GM19035 (cell line): ENCODE measurements at regions not wholly inside any gene's neighbourhood (a gene's known extent, or its start where the extent isn't known, plus 50 kb on each side); places are given as distances from the start of the nearest gene placed in this dataset.
"Not testable (repeated sequence)": the region's sequence is repeated elsewhere in the genome, so short reads cannot be mapped to it uniquely, and the experiment has no call there.

Experiments used
- ATAC-seq: cut with Tn5 transposase; IDR thresholded peaks from one replicate; pipeline ENCODE4 v1.9.1; 2021; ENCODE audit not compliant: unreplicated experiment

DNA sequence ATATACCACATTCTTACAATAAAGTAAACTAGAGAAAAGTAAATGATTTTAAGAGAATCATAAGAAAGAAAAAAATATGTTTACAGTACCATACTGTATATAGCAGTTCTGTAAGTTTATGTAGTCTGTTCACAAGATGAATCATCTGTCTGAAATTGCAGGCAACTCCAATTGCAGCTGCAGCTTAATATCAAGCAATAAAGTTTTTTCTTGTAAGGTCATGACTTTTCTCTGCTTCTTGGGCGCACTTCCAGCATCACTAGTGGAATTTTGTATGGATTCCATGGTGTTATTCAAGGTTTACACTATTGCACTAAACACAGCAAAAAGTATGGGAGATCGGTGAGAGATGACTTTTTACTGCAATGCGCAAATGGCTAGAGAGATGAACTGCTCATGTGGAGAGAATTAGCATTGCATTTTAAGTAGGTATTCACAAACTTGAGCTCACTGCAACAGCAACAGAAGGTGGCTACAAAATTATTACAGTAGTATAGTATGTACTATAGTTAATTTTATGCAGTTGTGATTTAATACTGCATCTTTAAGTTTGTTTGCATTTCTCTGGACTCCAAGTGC is 445.4 kb upstream of the OR4E1 start:
- no peak for ATAC-seq

DNA sequence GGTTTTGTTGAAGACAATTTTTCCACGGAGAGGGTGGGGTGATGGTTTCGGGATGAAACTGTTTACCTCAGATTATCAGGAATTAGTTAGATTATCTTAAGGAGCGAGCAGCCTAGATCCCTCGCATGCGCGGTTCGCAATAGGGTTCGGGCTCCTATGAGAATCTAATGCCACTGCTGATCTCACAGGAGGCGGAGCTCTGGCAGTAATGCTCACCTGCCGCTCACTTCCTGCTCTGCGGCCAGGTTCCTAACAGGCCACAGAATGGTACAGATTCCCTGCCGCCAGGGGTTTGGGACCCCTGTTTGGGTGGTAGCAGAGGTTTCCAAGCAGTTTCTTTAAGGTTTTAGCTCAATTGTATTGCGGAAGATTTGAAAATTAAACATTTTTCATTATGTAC is 439.8 kb upstream of the OR4E1 start:
- ATAC-seq = no peak

DNA sequence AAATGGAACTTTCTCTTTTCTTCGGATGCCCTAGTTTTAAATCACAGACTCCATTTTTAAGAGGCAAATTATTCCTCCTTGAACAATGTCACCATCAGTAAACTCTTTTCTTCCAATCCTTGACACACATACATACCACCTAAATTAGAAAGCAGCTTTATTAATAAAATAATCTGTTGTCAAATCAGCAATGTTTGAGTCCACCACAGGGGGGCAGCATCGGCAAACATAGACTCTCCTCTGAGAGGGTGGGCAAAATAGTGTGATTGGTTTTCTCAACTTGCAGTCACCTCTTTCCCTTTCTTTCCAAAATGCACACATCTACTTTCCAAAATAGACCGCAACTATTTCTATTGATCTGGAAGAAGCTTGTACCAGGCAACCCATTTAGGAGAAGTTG is 438.4 kb upstream of the OR4E1 start:
- ATAC-seq = no peak

DNA sequence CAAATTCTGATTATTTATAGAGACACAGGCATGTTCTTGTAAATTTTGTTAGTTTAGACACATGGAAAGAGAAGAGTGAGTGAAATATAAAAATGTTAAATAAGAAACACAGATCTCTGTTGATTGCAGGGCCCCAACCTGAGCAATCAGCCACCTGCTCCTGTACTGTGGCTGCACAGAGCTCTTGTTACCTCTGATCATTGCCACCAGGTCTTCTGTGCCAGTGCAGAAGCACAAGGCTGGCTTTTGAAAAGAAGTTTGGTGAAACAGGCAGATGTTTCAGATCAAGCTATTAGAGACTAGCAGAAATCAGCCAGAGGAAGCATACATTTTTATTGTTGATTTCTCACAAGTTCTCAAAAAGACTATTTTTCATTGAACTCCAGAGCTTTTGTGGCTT is 434.1 kb upstream of the OR4E1 start:
- ATAC-seq = no peak

DNA sequence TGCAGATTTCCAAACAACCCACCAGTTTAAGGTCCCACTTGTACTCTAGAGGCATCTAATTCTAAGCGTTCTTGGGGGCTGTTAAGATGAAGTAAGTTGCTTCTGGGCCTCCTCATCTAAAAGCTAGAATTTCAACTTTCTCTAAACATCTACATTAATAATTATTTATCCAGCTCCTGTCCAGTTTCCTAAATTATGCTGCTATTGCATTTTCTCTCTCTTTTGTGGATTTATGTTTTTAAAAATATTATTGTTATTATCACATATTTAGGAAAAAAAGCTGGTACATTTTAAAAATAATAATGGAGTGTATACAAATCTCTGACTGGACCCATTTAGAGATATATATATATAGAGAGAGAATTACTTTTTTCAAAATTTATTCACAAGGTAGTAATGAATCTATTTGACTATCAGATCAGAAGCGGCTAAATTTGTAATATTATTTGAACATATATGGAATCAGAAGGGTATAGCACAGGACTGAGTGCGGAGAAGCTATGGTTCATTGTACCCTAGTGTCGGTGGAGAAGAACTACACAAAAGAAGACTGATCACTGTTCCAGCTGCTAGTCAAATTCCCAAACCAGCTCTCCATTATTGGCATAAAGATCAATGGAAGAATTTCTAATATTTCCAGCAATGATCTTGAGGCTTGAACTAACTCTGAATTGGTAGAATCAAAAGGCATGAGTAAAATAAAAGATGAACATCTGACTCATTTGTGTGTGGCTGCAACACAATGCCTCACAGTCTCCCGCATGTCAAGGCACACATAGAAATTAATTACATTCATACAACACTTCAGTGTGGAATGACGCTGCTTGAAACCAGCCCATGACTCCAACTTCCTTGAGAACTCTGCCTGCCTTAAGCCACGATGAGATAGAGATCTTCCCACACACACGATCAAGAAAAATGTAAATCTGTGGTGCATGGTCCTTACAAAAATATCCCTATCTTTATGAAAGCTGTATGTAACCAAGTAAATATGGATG is 433.4 kb upstream of the OR4E1 start:
- no peak for ATAC-seq

DNA sequence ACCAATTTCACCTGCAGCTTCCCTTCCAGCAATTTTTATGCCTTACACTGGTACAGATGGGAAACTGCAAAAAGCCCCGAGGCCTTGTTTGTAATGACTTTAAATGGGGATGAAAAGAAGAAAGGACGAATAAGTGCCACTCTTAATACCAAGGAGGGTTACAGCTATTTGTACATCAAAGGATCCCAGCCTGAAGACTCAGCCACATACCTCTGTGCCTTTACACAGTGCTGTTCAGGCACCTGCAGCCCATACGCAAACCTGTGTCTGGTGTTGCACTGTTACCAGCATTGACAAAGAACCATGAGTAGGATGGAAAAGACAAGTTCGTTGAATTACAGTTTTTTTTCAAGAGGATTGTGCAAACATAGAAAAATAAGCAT is 432.0 kb upstream of the OR4E1 start:
- ATAC-seq = no peak

DNA sequence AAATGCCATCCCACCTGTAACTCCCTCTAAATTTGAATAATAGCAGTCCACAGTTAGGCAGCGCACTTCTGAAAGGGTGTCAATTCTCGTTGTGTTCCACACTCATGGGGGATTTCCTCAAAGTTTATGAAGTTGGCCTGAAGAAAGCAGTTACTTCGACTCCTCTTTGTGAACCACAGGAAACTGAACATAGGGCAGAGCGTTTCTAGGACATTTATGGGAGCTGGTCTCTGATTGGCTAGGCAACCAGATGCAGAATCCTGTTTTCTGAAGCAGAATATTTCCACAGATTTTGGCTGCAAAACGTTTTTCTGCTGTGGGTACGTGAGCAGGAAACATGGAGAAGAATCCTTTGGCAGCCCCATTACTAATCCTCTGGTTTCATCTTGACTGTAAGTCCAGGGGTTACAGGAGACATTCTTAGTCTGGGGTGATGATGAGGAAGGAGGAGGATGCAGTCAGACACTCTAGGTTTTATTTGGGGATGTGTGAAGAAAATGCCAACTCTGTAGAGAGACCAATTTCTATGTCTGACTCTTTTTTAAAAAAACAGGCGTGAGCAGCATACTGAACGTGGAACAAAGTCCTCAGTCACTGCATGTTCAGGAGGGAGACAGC is 431.5 kb upstream of the OR4E1 start:
- no peak for ATAC-seq

DNA sequence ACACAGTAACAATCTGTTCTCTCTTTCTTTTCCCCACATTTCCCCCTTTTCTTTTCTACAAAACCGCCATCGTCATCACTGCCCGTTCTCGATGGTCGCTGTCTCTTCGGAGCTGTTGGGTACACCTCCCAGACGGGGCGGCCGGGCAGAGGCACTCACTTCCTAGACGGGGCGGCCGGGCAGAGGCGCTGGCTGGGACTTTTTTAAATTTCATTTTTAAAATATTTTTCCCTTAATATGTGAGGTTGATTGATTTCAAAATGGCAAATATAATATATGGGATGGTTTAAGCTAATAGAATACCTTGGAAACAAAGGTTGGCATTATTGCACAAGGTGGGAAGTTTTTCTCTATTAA is 427.1 kb upstream of the OR4E1 start:
- ATAC-seq = not testable (repeated sequence)

DNA sequence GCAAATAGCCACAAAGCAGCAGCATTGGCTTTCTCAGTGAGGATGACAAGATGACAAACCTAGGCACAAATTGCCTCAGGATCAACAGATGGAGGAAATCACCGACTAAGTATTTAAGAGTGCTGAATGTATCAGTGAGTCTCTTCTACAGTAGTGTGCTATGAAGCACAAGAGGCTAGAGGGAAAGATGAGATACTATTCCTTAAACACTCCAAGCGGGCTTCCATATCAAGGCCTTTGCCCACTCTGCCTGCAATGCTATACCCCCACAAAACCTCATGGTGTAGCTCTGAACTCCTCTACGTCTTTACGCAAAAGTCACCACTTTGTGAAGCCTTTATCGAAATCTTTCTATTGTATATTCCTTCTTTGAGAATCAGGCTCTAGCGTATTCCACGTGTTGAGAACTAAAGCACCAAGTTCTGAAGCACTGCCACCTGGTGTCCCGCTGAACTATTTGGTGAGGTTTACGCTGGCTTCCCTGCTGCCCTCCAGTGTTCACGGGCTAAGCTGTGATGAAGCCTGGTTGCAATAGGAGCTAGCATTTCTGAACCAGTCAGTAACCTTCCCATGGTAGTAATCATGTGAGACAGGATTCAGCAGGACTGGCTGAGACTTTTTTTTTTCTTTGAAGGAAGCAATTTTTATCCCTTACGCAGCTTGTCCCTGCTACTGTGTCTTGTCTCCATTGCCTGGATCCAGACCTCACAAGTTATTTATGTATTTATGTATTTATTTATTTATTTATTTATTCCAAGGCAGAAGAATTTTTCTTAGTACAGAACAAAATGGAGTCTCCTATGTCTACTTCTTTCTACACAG is 426.5 kb upstream of the OR4E1 start:
- ATAC-seq = peak; percentile 54

DNA sequence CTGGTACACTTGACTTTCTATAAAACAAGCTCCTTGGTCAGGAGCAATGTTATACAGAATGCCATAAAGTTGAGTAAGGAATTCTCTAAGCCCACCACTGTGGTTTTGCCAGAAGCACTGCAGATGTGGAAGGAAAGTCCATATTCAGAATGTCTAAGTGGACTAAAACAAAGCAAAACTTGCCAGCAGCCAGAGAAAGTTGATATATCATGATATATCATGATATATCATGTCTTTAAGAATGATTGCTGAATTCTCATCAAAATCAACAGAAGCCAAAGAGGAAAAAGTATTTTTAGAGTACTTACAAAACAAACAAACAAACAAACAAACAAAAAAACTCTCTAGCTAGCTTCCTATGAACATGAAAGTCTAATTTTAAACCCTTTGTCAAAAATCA is 424.8 kb upstream of the OR4E1 start:
- no peak for ATAC-seq

DNA sequence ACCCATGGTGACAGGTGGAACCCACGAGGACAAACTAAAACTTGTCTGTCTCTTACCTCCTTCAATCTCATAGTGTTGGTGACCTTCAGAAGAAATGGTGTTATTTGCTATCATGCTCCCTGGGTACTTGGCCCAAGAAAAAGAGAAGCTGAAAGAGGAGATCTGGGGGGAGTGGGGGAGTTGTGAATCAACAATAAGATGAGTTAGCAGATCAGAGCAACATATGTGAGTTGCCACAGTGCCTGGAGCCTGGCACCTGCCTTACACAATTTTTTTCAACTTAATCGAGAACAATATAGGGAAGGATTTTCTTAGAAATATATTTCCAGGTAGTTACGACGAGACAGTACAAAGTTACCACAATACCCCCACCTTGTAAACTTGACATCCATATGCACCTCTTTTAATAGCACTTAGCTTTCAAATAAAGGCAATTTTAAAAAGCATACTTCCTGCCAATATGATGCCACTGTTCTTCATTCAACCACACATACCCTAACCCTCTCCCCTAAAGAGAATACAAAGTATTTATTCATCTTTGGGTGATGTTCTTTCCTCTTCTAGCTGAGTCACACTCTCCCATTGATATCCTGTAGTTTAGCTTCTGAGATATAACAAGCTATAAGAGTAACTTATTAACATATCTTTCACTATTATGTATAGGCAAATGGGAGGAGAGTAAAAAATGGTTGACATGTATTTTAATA is 424.1 kb upstream of the OR4E1 start:
- ATAC-seq = no peak

DNA sequence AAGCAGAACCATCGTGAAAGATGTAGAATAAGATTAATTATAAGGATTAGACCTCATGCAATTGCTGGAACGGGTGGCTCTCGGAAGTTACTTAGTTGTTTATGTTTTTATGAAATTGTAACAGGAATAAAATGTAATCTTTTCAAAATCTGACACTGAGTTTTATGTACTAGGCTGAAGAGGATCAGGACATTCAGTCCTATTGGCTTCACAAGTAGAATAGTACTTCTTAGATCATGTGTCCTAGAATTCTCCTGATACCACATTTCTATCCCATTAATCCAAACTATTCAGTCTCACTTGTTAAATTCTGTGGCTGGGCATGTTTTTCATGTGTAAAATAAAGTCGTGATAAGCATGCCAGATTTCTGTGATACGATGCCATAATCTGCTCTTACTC is 423.5 kb upstream of the OR4E1 start:
- no peak for ATAC-seq

DNA sequence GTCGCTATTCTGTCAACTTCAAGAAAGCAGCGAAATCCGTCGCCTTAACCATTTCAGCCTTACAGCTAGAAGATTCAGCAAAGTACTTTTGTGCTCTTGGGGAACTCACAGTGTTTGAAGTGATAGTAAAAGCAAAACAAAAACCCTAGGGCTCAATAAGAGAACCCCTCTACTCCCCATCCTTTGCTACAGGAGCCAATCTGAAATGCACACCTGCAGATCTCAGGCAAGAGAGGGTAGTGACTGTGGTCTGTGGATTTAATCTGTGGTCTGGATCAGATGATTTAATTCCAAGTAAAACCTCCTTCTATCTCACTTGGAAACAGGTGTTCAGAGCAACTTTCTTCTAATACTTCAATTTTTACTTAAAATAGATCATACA is 422.9 kb upstream of the OR4E1 start:
- peak; percentile 63 for ATAC-seq

DNA sequence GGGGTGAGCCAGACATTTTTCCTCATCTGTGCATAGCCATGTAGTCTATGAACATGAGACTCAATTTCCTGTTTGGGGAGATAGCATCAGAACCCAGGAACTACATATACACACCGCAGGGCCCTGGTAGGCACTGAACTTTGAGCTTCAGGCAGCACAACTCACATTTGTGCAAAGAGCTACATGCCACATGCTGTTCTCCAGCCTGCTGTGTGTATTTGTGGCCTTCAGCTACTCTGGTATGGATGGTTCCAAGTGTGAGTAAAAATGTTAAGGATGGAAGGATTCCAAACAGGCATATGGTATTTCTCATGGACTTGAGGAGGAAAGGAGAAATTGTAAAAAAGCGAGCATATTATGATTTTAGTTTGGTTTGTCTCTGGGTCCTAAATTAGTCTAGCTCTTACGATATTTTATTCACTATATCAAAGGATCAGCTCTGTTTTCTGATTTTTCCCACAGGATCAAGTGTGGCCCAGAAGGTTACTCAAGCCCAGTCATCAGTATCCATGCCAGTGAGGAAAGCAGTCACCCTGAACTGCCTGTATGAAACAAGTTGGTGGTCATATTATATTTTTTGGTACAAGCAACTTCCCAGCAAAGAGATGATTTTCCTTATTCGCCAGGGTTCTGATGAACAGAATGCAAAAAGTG is 422.4 kb upstream of the OR4E1 start:
- ATAC-seq = peak; percentile 8

DNA sequence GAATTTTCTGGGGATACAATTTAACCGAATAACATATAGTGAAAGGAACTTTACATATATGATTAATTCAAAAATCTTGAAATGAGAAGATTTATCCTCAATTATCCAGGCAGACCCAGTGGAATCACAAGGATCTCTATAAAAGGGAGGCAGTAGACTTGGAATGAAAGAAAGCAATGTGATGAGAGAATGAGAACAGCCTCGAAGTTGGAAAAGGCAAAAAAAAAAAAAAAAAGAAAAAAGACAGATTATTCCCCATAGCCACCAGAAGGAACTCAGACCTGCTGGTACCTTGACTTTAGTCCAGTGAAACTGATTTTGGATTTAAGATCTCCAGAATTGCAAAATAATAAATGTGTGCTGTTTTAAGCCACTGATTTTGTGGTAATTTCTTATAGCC is 416.3 kb upstream of the OR4E1 start:
- ATAC-seq = no peak

DNA sequence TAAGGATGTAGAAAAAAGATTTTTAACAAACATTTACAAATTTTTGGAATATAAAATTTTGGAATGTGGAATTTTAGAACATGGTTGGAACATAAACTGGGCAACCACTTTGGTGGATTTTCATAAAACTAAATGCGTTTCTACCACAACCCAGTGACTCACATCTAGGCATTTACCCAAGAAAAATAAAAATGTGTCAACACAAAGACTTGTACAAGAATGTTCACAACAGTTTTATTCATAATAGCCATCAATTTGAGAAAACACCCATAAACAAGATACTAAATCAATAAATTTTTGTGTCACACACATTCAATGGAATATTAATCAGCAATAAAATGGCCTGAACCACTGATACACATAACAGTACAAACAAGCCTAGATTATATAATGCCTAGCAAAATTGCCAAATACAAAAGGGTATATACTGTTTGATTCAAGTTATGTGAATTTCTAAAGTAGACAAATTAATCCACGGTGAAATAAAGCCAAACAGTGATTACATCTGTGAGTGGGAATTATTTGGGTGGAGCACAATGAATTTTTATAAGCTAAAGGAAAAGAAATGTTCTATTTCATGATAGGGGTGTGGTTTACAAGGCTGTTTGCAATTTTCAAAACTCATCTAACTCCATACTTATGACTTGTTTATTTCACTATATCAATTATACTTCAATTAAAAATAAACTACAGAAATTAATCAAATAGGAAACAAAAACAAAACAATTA is 415.2 kb upstream of the OR4E1 start:
- no peak for ATAC-seq

DNA sequence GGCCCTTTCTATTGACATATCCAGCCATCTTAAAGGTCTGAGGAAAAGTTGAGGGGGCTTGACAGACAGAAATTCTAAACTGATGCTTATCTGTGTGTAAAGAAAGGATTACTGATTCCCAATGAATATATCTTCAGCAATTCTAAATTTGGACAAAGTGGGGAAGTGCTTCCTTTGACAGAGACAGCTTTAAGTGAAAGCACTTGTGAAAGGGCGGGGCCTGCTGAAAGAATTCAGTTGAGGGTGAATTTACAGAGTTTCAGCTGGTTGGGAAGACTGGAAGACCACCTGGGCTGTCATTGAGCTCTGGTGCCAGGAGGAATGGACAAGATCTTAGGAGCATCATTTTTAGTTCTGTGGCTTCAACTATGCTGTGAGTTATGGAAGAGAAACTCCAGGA is 412.5 kb upstream of the OR4E1 start:
- ATAC-seq = no peak

DNA sequence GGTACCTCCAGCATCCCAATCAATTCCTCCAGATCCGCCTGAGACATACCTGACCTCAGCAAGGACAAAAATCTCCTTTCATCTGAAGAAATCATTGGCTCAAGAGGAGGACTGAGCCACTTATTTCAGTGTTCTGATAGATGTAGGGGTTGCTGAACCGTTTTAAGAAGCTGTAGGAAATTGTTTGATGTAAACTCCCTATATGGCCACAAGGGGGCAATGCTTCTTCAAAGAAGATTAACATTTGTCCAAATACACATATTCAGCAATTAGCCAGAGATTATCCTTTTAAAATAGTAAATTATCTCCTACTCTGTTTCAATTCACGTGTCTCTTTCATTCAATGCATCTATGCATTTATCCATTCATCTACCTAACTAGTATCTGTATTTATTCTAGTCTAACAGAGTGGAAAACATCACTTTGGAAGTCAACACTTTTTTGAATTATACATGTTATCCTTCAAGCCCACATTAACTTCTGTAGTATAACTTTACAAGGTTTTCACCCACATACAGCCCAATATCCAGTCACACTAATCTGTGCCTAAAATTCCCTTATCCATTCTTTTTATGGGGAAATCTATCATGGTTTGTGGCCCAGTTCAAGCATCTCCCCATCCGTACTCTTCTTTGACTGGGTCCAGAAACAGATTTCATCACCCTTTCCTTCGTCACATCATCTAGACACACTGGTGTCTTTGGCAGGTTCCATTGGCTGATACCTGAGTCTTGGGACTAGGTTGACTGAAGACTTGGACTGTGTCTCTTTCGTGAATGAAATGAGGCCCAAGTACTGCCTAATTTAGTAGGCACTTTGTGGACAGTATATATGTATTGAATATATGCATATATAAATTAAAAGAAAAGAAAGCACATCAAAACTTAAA is 411.0 kb upstream of the OR4E1 start:
- no peak for ATAC-seq

DNA sequence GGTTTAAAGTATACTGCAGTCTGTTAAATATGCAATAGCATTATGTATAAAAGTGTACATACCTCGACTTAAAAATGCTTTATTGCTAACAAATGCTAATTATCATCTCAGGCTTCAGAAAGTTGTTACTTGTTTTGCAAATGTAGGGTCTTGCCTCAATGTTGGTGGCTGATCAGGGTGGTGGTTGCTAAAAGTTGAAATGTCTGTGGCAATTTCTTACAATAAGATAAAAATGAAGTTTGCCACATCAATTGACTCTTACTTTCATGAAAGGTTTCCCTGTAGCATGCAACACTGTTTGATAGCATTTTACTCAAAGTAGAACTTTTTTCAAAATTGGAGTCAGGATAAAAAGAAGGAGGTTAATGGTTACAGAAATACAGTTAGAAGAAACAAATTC is 407.7 kb upstream of the OR4E1 start:
- ATAC-seq = no peak
